Vagina (tissue), 2 donors: ENCODE measurements at regions not wholly inside any gene's neighbourhood (a gene's known extent, or its start where the extent isn't known, plus 50 kb on each side); places are given as distances from the start of the nearest gene placed in this dataset.

Source experiments
- CTCF ChIP-seq, 3 experiments: fragments of 450-650 bp in 2 of 3; fragments of 200-600 bp in 1 of 3; sonication (generic) in 1 of 3; IDR thresholded peaks; one replicate each; pipeline ENCODE4 v1.5.1; 2017 to 2019; ENCODE audit warnings: antibody characterized with exemption in 3 of 3, mild to moderate bottlenecking in 2 of 3, moderate library complexity in 2 of 3
- POLR2A ChIP-seq, 2 donors: fragments of 450-650 bp; IDR thresholded peaks; one replicate each; pipeline ENCODE4 v1.6.1; 2017; ENCODE audit warnings: antibody characterized with exemption in 2 of 2, mild to moderate bottlenecking in 2 of 2, moderate library complexity in 2 of 2
- POLR2AphosphoS5 ChIP-seq, 2 donors: sonication (generic); formaldehyde crosslinking; IDR thresholded peaks; one replicate each; pipeline ENCODE4 v1.9.0; 2017; ENCODE audit warnings: antibody characterized with exemption in 2 of 2, mild to moderate bottlenecking in 2 of 2, low read depth in 1 of 2; ENCODE audit not compliant: insufficient read depth in 1 of 2

GRCh38 chr3:153740109-153740508 is 381.1 kb upstream of the ARHGEF26 start:
- TF ChIP-seq CTCF (IDR thresholded peaks at IDR 0.05), result no peak
- no peak for TF ChIP-seq POLR2AphosphoS5 (IDR thresholded peaks at IDR 0.05; ENCODE audit: insufficient read depth in 1 of 2, low read depth in 1 of 2)
- no peak for TF ChIP-seq POLR2A (IDR thresholded peaks at IDR 0.05)
